ENCODE measurements at regions not wholly inside any gene's neighbourhood (a gene's known extent, or its start where the extent isn't known, plus 50 kb on each side); places are given as distances from the start of the nearest gene placed in this dataset.

DNA sequence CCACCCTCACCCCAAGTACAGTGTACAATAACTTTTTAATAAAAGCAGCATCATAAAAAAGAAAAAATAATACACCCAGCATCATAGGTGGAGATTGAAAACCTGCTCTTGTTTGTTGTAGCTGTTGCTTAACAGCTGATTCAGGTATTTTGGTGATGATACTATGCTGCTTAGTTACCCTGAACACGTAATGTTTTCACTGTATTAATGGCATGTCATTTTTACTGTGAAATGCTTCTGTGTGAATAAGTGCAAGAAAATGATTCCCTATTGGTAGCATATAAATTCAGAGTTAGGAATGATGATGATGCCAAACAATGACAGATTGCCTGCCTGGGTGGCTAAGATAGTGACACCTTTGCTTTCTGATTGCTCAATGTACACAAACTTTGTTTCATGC, 405.7 kb downstream of the HDGFL1 start:
- no peak overlapping the region for H3K27ac ChIP-seq
- TF ChIP-seq, protein P1, sequence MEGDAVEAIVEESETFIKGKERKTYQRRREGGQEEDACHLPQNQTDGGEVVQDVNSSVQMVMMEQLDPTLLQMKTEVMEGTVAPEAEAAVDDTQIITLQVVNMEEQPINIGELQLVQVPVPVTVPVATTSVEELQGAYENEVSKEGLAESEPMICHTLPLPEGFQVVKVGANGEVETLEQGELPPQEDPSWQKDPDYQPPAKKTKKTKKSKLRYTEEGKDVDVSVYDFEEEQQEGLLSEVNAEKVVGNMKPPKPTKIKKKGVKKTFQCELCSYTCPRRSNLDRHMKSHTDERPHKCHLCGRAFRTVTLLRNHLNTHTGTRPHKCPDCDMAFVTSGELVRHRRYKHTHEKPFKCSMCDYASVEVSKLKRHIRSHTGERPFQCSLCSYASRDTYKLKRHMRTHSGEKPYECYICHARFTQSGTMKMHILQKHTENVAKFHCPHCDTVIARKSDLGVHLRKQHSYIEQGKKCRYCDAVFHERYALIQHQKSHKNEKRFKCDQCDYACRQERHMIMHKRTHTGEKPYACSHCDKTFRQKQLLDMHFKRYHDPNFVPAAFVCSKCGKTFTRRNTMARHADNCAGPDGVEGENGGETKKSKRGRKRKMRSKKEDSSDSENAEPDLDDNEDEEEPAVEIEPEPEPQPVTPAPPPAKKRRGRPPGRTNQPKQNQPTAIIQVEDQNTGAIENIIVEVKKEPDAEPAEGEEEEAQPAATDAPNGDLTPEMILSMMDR (conservative IDR thresholded peaks at IDR 0.05), result no peak
- no peak for TF ChIP-seq ZFX (IDR thresholded peaks at IDR 0.05)

- TF ChIP-seq, protein P1 (conservative IDR thresholded peaks at IDR 0.05), result no peak
- no peak for TF ChIP-seq ZFX (IDR thresholded peaks at IDR 0.05)
- H3K27ac ChIP-seq, result no peak overlapping the region
Observed at GRCh38 chr6:22980446-22980845, 411.1 kb downstream of the HDGFL1 start.

- H3K27ac ChIP-seq, result no peak overlapping the region
- TF ChIP-seq, protein P1 (conservative IDR thresholded peaks at IDR 0.05), result no peak
- no peak for TF ChIP-seq ZFX (IDR thresholded peaks at IDR 0.05)
Observed at GRCh38 chr6:23002044-23002619, 432.8 kb downstream of the HDGFL1 start.

DNA sequence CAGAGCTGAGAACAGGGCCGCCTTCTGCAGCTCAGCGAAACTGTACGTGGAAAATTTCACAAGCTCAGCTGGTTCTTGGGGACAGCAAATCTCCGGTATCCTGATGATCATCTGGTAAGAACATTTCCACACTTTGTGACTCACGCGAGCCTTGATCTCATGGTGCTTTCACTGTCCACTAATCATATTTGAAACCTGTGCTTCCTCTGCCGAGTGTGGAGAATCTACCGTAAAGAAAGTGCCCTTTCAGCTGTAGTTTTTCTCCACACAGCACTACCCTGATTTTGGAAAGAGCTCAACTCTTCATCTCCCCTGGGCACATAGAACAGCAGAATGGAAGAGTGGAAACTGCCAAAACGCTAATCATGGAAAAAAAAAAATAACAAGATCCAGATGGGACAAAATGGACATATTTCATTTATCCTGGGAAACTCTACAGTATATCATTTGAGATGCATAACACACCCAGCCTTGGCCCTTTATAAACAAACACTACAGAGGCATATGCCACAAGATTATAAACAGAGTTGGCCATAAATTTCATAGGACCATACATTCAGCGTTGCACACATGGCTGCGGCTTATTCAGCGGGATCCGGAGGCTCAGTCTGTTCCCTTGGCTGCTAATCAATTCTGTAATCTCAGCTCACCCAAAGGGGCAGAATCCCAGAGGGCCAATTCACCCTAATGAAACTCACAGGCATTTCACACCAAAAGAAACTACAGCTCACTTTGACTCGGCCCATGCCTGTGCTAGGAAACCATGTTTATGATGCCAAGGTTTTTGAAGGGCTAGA, 434.5 kb downstream of the HDGFL1 start:
- TF ChIP-seq, protein P1 (conservative IDR thresholded peaks at IDR 0.05), result no peak
- TF ChIP-seq ZFX (IDR thresholded peaks at IDR 0.05), result no peak
- H3K27ac ChIP-seq, result no peak overlapping the region

DNA sequence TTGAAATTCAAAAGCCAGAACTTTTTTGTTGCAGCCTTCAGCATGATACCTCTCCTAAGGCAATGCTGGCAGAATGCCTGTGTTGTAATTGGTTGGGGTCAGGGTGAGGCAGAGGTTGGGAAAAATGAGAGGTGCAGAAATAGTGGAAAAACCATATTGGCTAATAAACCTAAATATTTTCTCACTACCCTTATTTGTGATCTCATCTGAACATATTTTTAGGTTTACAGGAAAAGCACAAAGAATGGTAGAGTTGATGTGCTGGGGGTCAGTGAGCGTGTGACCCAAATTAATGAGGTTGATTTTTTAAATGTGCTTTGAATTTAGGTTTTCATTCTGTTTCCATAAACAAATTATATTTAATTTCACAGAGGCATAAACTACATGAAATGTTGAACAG, 437.3 kb downstream of the HDGFL1 start:
- H3K27ac ChIP-seq, result no peak overlapping the region
- TF ChIP-seq, protein P1 (conservative IDR thresholded peaks at IDR 0.05), result no peak
- TF ChIP-seq ZFX (IDR thresholded peaks at IDR 0.05), result no peak

GRCh38 chr6:23011615-23012014, 442.2 kb downstream of the HDGFL1 start:
- H3K27ac ChIP-seq, result no peak overlapping the region
- TF ChIP-seq ZFX (IDR thresholded peaks at IDR 0.05), result no peak
- TF ChIP-seq, protein P1 (conservative IDR thresholded peaks at IDR 0.05), result no peak

DNA sequence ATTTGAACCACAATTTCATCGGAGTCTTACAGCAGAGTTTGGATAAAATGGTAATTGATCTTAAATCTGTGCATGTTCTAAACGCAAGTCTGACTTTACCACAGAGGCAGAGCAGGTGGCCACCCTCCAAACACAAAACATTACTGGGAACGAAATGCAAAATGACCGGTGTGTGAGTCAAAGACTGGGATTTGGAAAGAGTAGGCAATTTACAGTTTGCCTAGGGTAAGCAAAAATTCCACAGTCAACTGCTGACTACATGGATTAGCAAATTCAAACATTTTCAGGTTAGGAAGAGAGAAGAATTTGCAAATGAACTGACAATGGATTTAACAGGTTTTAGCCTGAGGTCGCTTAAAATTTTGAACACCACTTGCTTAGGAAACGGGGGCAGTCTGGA, 444.4 kb downstream of the HDGFL1 start:
- TF ChIP-seq ZFX (IDR thresholded peaks at IDR 0.05), result no peak
- TF ChIP-seq, protein P1 (conservative IDR thresholded peaks at IDR 0.05), result no peak
- no peak overlapping the region for H3K27ac ChIP-seq
